A673 (cell line): ENCODE measurements at regions not wholly inside any gene's neighbourhood (a gene's known extent, or its start where the extent isn't known, plus 50 kb on each side); places are given as distances from the start of the nearest gene placed in this dataset.

Source experiments
- EZH2 ChIP-seq: fragments of 200-600 bp; sonication (generic); IDR thresholded peaks from 2 replicates; pipeline ENCODE4 v1.6.1; 2017; ENCODE audit warnings: borderline replicate concordance, low read depth, mild to moderate bottlenecking, mixed read lengths, antibody characterized with exemption, low read length; ENCODE audit not compliant: poor library complexity, severe bottlenecking
- TF ChIP-seq, protein P1 (sequence below): fragments of 300-800, 200-600 bp; sonication (generic); conservative IDR thresholded peaks from 2 replicates; pipeline ENCODE4 v1.5.1; 2017; ENCODE audit warnings: low read depth, mild to moderate bottlenecking, antibody characterized with exemption, low read length, moderate library complexity, mixed read lengths

DNA sequence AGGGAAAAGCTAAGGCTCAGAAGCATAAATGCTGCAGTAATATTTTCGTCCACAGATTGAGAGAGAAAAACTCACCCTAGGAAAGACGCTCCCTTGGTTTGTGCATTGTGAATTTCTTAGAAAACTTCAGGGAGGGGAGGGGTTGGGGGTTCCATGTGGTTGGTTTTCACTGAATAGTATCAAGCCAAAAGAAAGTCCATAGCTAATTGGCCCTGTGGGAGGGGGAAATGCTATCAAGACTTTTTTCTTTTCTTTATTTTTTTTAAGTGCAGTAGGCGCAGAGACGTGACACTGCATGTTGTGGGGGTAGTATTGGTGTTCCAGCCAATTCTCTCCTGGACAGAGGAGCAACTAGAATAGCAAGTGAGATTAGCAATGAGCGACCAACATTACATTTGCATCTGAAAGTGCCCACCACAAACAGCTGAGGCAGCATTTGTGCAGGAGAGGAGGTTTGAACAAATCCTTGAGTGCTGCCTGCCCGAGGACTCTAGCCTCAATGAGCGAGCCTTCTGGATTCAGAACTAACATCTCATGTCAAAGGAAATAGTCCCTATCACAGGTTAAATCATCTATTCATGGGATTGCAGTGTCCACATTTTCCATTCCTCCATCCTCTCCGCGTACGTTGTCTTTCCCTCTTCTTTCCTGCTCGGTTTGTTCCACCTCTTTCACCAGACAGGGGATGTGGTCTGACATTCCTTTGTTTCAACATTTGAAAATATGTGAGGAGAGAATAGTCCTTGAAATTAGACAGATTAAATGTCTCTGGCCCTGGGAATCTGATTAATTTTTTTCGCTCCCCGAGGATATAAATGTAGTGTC, 118.0 kb upstream of the MARK1 start:
- TF ChIP-seq, protein P1, sequence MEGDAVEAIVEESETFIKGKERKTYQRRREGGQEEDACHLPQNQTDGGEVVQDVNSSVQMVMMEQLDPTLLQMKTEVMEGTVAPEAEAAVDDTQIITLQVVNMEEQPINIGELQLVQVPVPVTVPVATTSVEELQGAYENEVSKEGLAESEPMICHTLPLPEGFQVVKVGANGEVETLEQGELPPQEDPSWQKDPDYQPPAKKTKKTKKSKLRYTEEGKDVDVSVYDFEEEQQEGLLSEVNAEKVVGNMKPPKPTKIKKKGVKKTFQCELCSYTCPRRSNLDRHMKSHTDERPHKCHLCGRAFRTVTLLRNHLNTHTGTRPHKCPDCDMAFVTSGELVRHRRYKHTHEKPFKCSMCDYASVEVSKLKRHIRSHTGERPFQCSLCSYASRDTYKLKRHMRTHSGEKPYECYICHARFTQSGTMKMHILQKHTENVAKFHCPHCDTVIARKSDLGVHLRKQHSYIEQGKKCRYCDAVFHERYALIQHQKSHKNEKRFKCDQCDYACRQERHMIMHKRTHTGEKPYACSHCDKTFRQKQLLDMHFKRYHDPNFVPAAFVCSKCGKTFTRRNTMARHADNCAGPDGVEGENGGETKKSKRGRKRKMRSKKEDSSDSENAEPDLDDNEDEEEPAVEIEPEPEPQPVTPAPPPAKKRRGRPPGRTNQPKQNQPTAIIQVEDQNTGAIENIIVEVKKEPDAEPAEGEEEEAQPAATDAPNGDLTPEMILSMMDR, result no peak
- TF ChIP-seq EZH2, result no peak
